Gastroesophageal sphincter (tissue), 4 donors: ENCODE measurements at regions not wholly inside any gene's neighbourhood (a gene's known extent, or its start where the extent isn't known, plus 50 kb on each side); places are given as distances from the start of the nearest gene placed in this dataset.
"Not testable (repeated sequence)": the region's sequence is repeated elsewhere in the genome, so short reads cannot be mapped to it uniquely, and the experiment has no call there.

ENCODE experiments used
- ATAC-seq: fragments of 150-250 bp; one replicate; pipeline ENCODE4 v1.9.1; 2016; ENCODE audit warnings: mild to moderate bottlenecking, moderate library complexity
- H3K27ac ChIP-seq, 4 donors: fragments of 200-600 bp; sonication (generic) in 3 of 4; 1 replicate in 3 of 4; 2 replicates in 1 of 4; pipeline ENCODE4 v1.5.1; 2016 to 2019
- H3K27me3 ChIP-seq: fragments of 200-600 bp; sonication (generic); one replicate; pipeline ENCODE4 v1.5.1; 2019
- H3K36me3 ChIP-seq, 2 donors: fragments of 200-600 bp; sonication (generic); one replicate each; pipeline ENCODE4 v1.5.1; 2019; ENCODE audit warnings: control low read depth in 1 of 2
- H3K4me1 ChIP-seq, 3 donors: fragments of 200-600 bp; sonication (generic); 1 replicate in 2 of 3; 2 replicates in 1 of 3; pipeline ENCODE4 v1.5.1; 2016 to 2019; ENCODE audit warnings: control low read depth in 2 of 3
- H3K4me3 ChIP-seq, 2 donors: fragments of 200-600 bp; sonication (generic); one replicate each; pipeline ENCODE4 v1.5.1; 2019; ENCODE audit warnings: mild to moderate bottlenecking in 1 of 2, moderate library complexity in 1 of 2
- H3K9me3 ChIP-seq, 3 donors: fragments of 200-600 bp; sonication (generic); one replicate each; pipeline ENCODE4 v1.5.1; 2017 to 2019; ENCODE audit warnings: control low read depth in 2 of 3
- WGBS, 2 donors: methylation state at CpG; one replicate each; pipeline ENCODE4 v1.1.5; 2018; ENCODE audit warnings: low coverage in 1 of 2; 5-methylcytosine and 5-hydroxymethylcytosine counted together

DNA sequence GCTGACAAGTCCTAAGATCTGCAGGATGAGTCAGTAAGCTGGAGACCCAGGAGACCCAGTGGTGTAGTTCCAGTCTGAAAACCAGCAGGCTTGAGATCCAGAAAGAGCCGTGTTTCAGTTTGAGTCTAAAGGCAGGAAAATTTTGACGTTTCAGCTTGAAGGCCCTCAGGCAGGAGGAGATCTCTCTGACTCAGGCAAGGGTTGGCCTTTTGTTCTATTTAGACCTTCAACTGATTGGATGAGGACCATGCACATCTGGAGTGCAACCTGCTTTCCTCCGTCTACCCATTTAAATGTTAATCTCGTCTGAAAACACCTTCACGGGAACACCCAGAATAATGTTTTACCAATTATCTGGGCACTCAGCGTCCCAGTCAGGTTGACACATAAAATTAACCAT is 69.5 kb downstream of the NPIPA7 start:
- not testable (repeated sequence) for H3K4me3 ChIP-seq, H3K36me3 ChIP-seq, H3K4me1 ChIP-seq, H3K27ac ChIP-seq, ATAC-seq, H3K27me3 ChIP-seq, H3K9me3 ChIP-seq
- WGBS, 2 donors: no CpG with 5 or more reads among the region's 6 CpGs

DNA sequence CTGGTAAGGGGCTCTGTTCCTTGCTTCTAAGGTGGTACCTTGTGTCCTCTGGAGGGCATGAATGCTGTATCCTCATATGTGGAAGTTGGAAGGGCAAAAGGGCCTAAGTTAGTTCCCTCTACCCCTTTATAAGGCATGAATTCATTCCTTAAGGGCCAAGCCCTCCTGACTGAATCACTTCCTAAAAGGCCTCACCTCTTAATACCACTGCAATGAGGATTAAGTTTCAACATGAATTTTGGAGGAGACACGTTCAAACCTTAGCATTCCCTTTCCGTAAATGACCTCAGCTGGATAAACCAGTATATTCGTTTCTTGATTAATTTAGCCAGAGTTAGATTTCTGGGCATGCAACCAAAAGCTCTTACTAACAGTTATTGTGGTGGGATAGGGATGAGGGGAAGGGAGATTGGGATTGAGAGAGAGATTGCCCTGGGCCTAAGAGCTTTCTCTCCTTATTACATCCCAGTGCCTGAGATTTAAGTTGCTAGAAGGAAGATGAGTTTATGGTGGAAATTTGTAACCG is 70.8 kb downstream of the NPIPA7 start:
- 36 to 57% methylated on average over 3 to 4 of the region's 4 CpGs for WGBS, 2 donors
- not testable (repeated sequence) for H3K27me3 ChIP-seq, H3K4me3 ChIP-seq, H3K27ac ChIP-seq, H3K4me1 ChIP-seq, H3K9me3 ChIP-seq, H3K36me3 ChIP-seq, ATAC-seq

DNA sequence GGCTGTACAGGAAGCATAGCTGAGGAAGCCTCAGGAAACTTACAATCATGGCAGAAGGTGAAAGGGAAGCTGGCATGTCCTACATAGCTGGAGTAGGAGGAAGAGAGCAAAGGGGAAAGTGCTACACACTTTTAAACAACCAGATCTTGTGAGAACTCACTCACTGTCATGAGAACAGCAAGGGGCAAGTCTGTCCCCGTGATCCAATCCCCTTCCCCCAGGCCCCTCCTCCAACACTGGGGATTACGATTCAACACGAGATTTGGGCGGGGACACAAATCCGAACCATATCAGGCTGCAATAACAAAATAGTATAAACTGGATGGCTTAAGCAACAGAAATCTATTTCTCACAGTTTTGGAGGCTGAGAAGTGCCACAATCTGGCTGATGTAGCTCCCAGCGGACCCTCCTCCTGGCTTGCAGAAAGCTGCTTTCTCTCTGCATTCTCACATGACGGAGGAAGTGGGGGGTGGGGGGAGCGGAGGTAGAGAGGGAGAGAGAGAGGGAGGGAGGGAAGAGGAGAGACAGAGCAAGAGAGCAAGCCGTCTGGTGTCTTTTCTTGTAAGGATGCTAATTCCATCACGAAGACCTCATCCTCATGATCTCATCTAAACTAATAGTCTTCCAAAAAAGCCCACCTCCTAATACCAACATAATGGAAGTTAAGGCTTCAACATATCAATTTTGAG is 72.9 kb downstream of the NPIPA7 start:
- H3K27me3 ChIP-seq, H3K27ac ChIP-seq, H3K4me3 ChIP-seq, H3K4me1 ChIP-seq, H3K36me3 ChIP-seq, H3K9me3 ChIP-seq, ATAC-seq: not testable (repeated sequence)
- 0% methylated on average over 1 of the region's 10 CpGs; no CpG with 5 or more reads in 1 of the 2 donors for WGBS, 2 donors

DNA sequence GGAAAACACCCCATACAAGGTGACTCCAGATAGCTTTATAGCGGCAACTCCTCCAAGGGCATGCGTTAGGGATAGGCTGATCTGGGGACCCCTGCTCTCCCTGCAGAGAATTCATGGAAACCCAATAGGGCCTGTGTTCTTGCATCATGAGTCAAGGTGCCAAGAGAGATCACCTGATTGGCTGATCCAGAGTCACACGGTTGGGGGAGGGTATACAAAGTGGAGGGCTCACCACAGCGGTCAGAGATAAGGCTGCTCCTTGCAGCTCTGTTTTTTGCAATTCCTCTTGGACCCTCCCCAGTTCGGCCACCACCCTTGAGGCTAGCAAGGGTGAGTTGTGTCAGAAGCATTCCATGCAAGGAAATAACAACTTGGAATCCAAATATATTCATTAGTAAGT is 79.6 kb downstream of the NPIPA7 start:
- not testable (repeated sequence) for H3K4me1 ChIP-seq, H3K4me3 ChIP-seq, H3K27me3 ChIP-seq, H3K9me3 ChIP-seq, H3K36me3 ChIP-seq, H3K27ac ChIP-seq, ATAC-seq
- WGBS, 2 donors: no CpG with 5 or more reads among the region's 5 CpGs

DNA sequence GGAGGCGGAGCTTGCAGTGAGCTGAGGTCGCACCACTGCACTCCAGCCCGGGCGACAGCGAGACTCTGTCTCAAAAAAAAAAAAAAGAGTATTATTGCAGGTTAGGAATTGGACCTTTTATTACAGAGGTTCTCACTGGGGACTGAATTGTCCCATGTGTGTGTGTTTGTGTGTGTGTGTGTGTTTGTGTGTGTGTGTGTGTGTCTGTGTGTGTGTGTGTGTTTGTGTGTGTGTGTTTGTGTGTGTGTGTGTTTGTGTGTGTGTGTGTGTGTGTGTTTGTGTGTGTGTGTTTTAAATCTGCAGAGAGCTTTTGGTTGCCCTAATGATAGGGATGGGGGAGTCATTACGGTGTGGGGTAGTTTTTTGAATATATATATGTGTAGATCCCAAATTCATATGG is 84.9 kb downstream of the NPIPA7 start:
- H3K27me3 ChIP-seq, H3K4me1 ChIP-seq, ATAC-seq, H3K27ac ChIP-seq, H3K4me3 ChIP-seq, H3K36me3 ChIP-seq, H3K9me3 ChIP-seq: not testable (repeated sequence)
- no CpG with 5 or more reads among the region's 6 CpGs for WGBS, 2 donors

- not testable (repeated sequence) for H3K4me1 ChIP-seq, H3K36me3 ChIP-seq, H3K9me3 ChIP-seq, H3K27me3 ChIP-seq, H3K27ac ChIP-seq, ATAC-seq, H3K4me3 ChIP-seq
- WGBS, 2 donors: 79 to 89% methylated on average over 2 to 4 of the region's 4 CpGs
These were observed 110.0 kb downstream of the NPIPA7 start for GRCh38 chr16:16488919-16489318.

- H3K4me3 ChIP-seq, H3K9me3 ChIP-seq, H3K4me1 ChIP-seq, H3K36me3 ChIP-seq, H3K27me3 ChIP-seq, H3K27ac ChIP-seq, ATAC-seq: not testable (repeated sequence)
- no CpG with 5 or more reads among the region's 15 CpGs for WGBS, 2 donors
These were observed 110.5 kb downstream of the NPIPA7 start for GRCh38 chr16:16489466-16489865.

GRCh38 chr16:16494114-16494513 is 115.2 kb downstream of the NPIPA7 start:
- not testable (repeated sequence) for H3K27ac ChIP-seq, ATAC-seq, H3K36me3 ChIP-seq, H3K9me3 ChIP-seq, H3K27me3 ChIP-seq, H3K4me1 ChIP-seq, H3K4me3 ChIP-seq
- WGBS, 2 donors: no CpG with 5 or more reads among the region's 8 CpGs

GRCh38 chr16:16494998-16495397 is 116.1 kb downstream of the NPIPA7 start:
- ATAC-seq, H3K9me3 ChIP-seq, H3K4me3 ChIP-seq, H3K36me3 ChIP-seq, H3K4me1 ChIP-seq, H3K27ac ChIP-seq, H3K27me3 ChIP-seq: not testable (repeated sequence)
- WGBS, 2 donors: no CpG with 5 or more reads among the region's 11 CpGs

GRCh38 chr16:16499875-16500274 is 120.9 kb downstream of the NPIPA7 start:
- H3K9me3 ChIP-seq, H3K36me3 ChIP-seq, H3K4me1 ChIP-seq, H3K27ac ChIP-seq, H3K4me3 ChIP-seq, ATAC-seq, H3K27me3 ChIP-seq: not testable (repeated sequence)
- no CpG with 5 or more reads among the region's 8 CpGs for WGBS, 2 donors

DNA sequence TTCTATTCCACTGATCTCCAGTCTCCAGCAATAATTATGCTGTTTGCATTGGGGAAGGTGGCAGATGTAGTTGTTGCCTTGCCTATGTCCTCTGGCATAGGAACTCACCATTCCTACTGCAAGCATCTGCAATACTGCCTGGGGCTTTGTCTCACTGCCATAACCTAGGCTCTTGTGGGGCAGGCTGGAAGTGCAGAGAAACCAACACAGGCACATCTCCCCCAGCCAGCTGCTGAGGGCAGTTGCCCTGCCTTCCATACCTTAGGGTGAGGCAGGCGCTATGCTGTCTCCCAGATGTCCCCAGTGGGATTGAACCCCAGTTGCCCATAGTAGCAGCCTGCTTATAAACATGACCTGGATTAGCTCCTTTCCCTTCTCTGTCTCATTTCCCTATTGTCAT is 128.1 kb downstream of the NPIPA7 start:
- not testable (repeated sequence) for H3K27me3 ChIP-seq, H3K4me3 ChIP-seq, H3K4me1 ChIP-seq, H3K9me3 ChIP-seq, ATAC-seq, H3K36me3 ChIP-seq, H3K27ac ChIP-seq
- WGBS, 2 donors: no CpG with 5 or more reads among the region's 1 CpG

DNA sequence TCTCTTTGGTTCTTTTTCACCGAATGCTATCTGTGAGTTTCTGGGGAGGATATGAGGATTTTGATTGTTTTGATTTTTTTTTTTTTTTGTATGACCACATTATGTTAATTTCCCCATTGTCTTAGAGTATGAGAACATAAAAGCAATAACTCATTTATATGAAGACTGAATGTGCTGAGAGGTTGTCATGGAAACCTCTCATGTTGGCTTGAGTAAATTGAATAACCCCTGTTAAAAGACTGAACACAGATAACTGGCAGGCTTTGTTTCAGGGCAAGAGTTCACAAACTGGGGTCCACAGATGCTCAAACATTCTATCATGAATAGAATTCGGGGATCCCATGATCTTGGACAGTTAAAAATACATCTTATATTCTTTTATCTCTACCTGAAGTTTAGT is 129.4 kb downstream of the NPIPA7 start:
- WGBS, 2 donors: no CpG with 5 or more reads among the region's 2 CpGs
- not testable (repeated sequence) for ATAC-seq, H3K9me3 ChIP-seq

DNA sequence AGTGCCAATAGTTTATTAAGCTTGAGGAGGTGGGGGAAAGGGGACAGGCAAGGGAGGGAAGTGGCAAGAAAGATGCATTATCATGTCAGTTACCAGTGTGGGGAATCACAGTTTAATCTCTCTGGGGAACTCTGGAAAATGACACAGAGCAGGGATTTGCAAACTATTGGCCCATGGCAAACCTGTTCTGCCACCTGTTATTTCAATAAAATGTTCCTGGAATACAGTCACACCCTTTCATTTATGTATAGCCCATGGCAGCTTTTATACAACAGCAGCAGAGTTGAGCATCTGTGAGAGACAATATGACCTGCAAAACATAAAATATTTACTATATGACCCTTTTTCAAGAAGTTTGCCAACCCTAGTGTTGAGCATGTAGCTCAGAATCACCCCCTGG is 140.5 kb downstream of the NPIPA7 start:
- H3K27me3 ChIP-seq, H3K9me3 ChIP-seq, H3K27ac ChIP-seq, H3K4me1 ChIP-seq, H3K4me3 ChIP-seq, H3K36me3 ChIP-seq, ATAC-seq: not testable (repeated sequence)

More for the DNA sequence above, 129.4 kb downstream of the NPIPA7 start:
- H3K4me1 ChIP-seq, H3K27me3 ChIP-seq, H3K4me3 ChIP-seq, H3K27ac ChIP-seq, H3K36me3 ChIP-seq: not testable (repeated sequence)

GRCh38 chr16:16521239-16522002 is 142.5 kb downstream of the NPIPA7 start:
- not testable (repeated sequence) for H3K27ac ChIP-seq, H3K9me3 ChIP-seq, H3K27me3 ChIP-seq, H3K4me3 ChIP-seq, H3K4me1 ChIP-seq, ATAC-seq, H3K36me3 ChIP-seq
- no CpG with 5 or more reads among the region's 12 CpGs for WGBS, 2 donors
